Transverse colon (tissue), 4 donors: ENCODE measurements at regions not wholly inside any gene's neighbourhood (a gene's known extent, or its start where the extent isn't known, plus 50 kb on each side); places are given as distances from the start of the nearest gene placed in this dataset.
A peak's percentile ranks its signal among the peaks of the same experiment; 100 is the strongest.

ENCODE experiments used
- DNase-seq: peaks from one replicate; pipeline ENCODE4 v3.0.0-alpha.2; 2019
- H3K27ac ChIP-seq, 4 donors: fragments of 200-600 bp; sonication (generic); 2 replicates each; pipeline ENCODE4 v1.5.1; 2016 to 2018; ENCODE audit warnings: inconsistent platforms in 4 of 4
- H3K27me3 ChIP-seq: fragments of 200-600 bp; sonication (generic); 2 replicates; pipeline ENCODE4 v1.5.1; 2017; ENCODE audit warnings: inconsistent platforms
- H3K36me3 ChIP-seq, 4 donors: fragments of 200-600 bp; sonication (generic); 2 replicates each; pipeline ENCODE4 v1.5.1; 2017 to 2019; ENCODE audit warnings: inconsistent platforms in 4 of 4
- H3K4me1 ChIP-seq, 4 donors: fragments of 200-600 bp; sonication (generic); 2 replicates each; pipeline ENCODE4 v1.5.1; 2017 to 2020; ENCODE audit warnings: inconsistent platforms in 4 of 4
- H3K4me3 ChIP-seq, 4 donors: fragments of 200-600 bp; sonication (generic); 1 replicate in 1 of 4; 2 replicates in 3 of 4; pipeline versions ENCODE4 v1.5.1 to v1.6.1; 2017 to 2019; ENCODE audit warnings: inconsistent platforms in 4 of 4
- H3K9me3 ChIP-seq, 2 donors: fragments of 200-600 bp; sonication (generic); 2 replicates each; pipeline ENCODE4 v1.5.1; 2017 to 2019; ENCODE audit warnings: inconsistent platforms in 2 of 2
- EP300 ChIP-seq: sonication (generic); formaldehyde crosslinking; IDR thresholded peaks from one replicate; pipeline ENCODE4 v1.6.1; 2017; ENCODE audit warnings: antibody characterized with exemption, low read depth
- POLR2A ChIP-seq: fragments of 450-650 bp; IDR thresholded peaks from one replicate; pipeline ENCODE4 v1.6.1; 2016; ENCODE audit warnings: antibody characterized with exemption, mild to moderate bottlenecking, moderate library complexity
- POLR2AphosphoS5 ChIP-seq, 3 donors: sonication (generic); formaldehyde crosslinking; IDR thresholded peaks; one replicate each; pipeline ENCODE4 v1.6.1; 2016; ENCODE audit warnings: antibody characterized with exemption in 3 of 3
- WGBS, 2 donors: methylation state at CpG; one replicate each; pipeline ENCODE4 v1.1.5; 2018; ENCODE audit warnings: low coverage in 1 of 2; 5-methylcytosine and 5-hydroxymethylcytosine counted together
- in situ Hi-C, 4 donors: fragments of 200-750 bp; cut with MboI; loops; one replicate each; pipeline versions ENCODE4 v1.15.0 to v1.15.1; 2017; ENCODE audit warnings: low sequenced_read_pairs in 3 of 4, low pct_ligation_motif_present in 1 of 4, low pct_unique_long_range_greater_than_20kb in 1 of 4
- intact Hi-C: fragments of 100-400 bp; cut with DNase I; formaldehyde crosslinking; loops from one replicate; pipeline ENCODE4 v1.15.1; 2023; ENCODE audit warnings: low total_unique reads
- TF ChIP-seq, protein P1 (sequence below), 5 experiments: fragments of 200-600 bp in 3 of 5; fragments of 450-650 bp in 2 of 5; sonication (generic) in 3 of 5; IDR thresholded peaks; 1 replicate in 2 of 5; 2 replicates in 3 of 5; pipeline ENCODE4 v1.5.1; 2016 to 2017; ENCODE audit warnings: antibody characterized with exemption in 5 of 5, inconsistent platforms in 3 of 5, mild to moderate bottlenecking in 2 of 5, moderate library complexity in 1 of 5

DNA sequence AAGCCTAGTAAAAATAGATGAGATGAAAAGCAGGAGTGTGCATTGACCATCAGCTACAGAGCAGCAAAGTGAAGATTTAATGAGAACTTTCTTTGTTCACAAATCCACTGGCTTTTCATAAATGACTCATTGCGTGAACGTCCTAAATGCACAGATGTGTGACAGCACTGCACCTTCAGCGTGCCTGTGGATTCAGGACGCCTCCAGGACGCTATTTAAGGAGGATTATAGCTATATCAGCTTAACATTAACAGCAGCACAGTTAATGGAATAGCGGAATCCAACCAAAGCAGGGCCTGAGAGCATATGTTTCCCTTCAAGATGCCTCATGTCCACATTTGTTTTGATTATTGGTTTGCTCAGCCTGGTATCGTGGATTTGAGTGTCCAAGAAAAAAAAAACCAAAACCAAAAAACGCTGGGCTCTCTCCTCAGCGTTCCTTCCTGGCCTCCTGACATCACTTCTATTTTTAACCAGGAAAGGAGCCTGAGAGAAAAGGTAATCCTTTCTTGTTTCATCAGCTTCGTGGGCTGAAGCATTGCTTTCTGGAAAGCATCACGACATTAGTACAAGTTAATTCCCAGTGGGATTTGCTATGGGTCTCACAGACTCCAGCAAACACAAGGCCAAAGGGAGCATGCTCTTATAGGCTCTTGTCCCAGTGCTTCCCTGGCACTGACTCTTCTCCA lies 447.0 kb upstream of the SMIM21 start:
- Histone ChIP-seq H3K36me3 (no peaks in the 10 kb centered on the region), H3K27me3 (no peaks in the 10 kb centered on the region), H3K9me3 (no peaks in the 10 kb centered on the region), H3K4me3 (no peak overlapping the region), H3K27ac (peak overlapping the region; percentile 57 to 75 (median 68)), H3K4me1 (peaks cover 0 to 8% (median 3%) of the 10 kb centered on the region in 4 donors)
- 32 to 45% methylated on average over 8 to 11 of the region's 11 CpGs for WGBS, 2 donors
- TF ChIP-seq POLR2A (no peak), POLR2AphosphoS5 (IDR thresholded peaks at IDR 0.05) (no peak), EP300 (no peak)
- TF ChIP-seq, protein P1, sequence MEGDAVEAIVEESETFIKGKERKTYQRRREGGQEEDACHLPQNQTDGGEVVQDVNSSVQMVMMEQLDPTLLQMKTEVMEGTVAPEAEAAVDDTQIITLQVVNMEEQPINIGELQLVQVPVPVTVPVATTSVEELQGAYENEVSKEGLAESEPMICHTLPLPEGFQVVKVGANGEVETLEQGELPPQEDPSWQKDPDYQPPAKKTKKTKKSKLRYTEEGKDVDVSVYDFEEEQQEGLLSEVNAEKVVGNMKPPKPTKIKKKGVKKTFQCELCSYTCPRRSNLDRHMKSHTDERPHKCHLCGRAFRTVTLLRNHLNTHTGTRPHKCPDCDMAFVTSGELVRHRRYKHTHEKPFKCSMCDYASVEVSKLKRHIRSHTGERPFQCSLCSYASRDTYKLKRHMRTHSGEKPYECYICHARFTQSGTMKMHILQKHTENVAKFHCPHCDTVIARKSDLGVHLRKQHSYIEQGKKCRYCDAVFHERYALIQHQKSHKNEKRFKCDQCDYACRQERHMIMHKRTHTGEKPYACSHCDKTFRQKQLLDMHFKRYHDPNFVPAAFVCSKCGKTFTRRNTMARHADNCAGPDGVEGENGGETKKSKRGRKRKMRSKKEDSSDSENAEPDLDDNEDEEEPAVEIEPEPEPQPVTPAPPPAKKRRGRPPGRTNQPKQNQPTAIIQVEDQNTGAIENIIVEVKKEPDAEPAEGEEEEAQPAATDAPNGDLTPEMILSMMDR (IDR thresholded peaks at IDR 0.05) = no peak
- in situ Hi-C loops = no loop called here
- no peak for DNase-seq
- intact Hi-C loops = loop anchor here (10.0 kb wide), 1 partner anchor 480 kb away; no protein-coding TSS in a partner anchor

DNA sequence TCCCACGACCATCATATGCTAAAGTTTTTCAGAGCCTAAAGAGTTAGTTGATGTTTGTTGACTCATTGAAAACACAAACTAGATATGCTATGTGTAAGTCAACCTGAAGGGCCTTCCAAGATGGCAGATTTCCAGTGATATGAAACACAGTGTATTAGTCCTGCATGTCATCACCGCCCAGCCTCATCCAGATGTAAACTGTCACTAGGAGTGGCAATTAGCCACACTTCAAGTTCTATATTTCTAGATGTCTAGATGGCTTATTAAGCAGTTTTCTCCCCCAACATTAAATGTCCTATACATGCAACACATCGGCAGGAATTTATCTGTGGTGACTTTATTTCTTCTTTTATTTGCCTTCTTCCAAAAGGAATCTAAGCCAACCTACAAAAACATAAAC lies 444.1 kb upstream of the SMIM21 start:
- no peaks in the 10 kb centered on the region for H3K36me3 ChIP-seq
- intact Hi-C loops (loop anchor here (10.0 kb wide), 1 partner anchor 483 kb away; no protein-coding TSS in a partner anchor), in situ Hi-C loops (no loop called here)

DNA sequence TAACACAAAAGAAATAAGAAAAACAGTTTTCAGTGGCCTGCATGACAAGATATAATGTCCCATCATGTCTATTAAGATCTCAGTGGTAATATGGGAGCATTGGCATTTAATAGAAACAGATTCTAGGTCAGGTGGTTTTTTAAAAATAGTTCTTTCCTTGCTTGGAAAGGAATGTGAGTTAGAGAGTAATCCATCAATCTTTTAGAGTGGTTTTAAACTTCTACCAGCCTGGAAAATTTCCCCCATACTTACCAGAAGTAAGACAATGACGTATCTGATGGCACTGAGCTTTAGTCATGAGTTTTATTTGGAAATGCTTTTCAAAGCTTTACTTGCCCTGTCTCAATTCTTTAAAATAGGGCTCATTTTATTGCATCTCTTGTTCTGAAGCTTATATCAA lies 441.7 kb upstream of the SMIM21 start:
- peaks cover 0 to 4% (median under 1%) of the 10 kb centered on the region in 4 donors for H3K4me1 ChIP-seq
- no peak for DNase-seq
- in situ Hi-C loops = no loop called here
- no peak overlapping the region for H3K4me3 ChIP-seq
- no peaks in the 10 kb centered on the region for H3K9me3 ChIP-seq
- H3K36me3 ChIP-seq = no peaks in the 10 kb centered on the region
- peak overlapping the region; percentile 53 to 80 (median 62) for H3K27ac ChIP-seq
- H3K27me3 ChIP-seq = no peaks in the 10 kb centered on the region
- TF ChIP-seq, protein P1 (IDR thresholded peaks at IDR 0.05) = no peak
- peak; percentile 54 for TF ChIP-seq EP300
- peak; percentile 31 to 57 (median 33) for TF ChIP-seq POLR2AphosphoS5 (IDR thresholded peaks at IDR 0.05)
- intact Hi-C loops = no loop called here
- WGBS, 2 donors = 44 to 50% methylated on average over 1 of the region's 1 CpG

More for the DNA sequence above, 444.1 kb upstream of the SMIM21 start:
- H3K9me3 ChIP-seq = no peaks in the 10 kb centered on the region
- H3K4me1 ChIP-seq = peaks cover 0 to 8% (median 3%) of the 10 kb centered on the region in 4 donors
- peak overlapping the region in 1 of 4 donors; percentile 6 for H3K27ac ChIP-seq
- H3K4me3 ChIP-seq = no peak overlapping the region
- 76 to 95% methylated on average over 2 to 3 of the region's 3 CpGs for WGBS, 2 donors
- no peaks in the 10 kb centered on the region for H3K27me3 ChIP-seq
- DNase-seq = no peak
- TF ChIP-seq POLR2AphosphoS5 (IDR thresholded peaks at IDR 0.05) = no peak
- TF ChIP-seq EP300 = no peak
- TF ChIP-seq POLR2A = no peak
- TF ChIP-seq, protein P1 (IDR thresholded peaks at IDR 0.05) = no peak

DNA sequence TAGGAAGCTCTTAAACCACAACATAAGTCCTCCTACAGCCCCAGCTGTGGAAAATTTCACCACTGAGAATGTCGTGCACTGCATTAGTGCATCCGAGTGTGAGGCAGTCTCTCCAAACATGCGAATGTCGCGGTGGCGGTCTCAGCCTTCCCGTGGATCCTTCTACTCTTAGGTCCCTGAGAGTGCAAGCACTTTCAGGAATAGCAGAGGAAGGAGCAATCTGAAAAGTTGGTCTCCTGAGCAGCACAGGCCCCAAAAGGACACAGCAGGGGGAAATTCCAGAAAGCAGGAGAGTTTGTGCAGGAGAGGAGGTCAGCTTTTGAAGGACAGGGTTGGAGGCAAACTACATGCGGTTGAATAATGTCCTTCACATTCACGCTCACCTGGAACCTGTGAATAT lies 440.5 kb upstream of the SMIM21 start:
- Histone ChIP-seq H3K27ac (peak overlapping the region; percentile 6 to 80 (median 54)), H3K36me3 (no peaks in the 10 kb centered on the region), H3K4me3 (no peak overlapping the region), H3K9me3 (no peaks in the 10 kb centered on the region), H3K4me1 (no peaks in the 10 kb centered on the region), H3K27me3 (no peaks in the 10 kb centered on the region)
- WGBS, 2 donors = 80 to 100% methylated on average over 2 to 9 of the region's 9 CpGs
- TF ChIP-seq, protein P1 (IDR thresholded peaks at IDR 0.05) = no peak
- TF ChIP-seq EP300 (no peak), POLR2AphosphoS5 (IDR thresholded peaks at IDR 0.05) (no peak), POLR2A (no peak)
- DNase-seq = no peak
- intact Hi-C loops (no loop called here), in situ Hi-C loops (no loop called here)
